Endodermal cell (in vitro differentiated cells): ENCODE measurements at regions not wholly inside any gene's neighbourhood (a gene's known extent, or its start where the extent isn't known, plus 50 kb on each side); places are given as distances from the start of the nearest gene placed in this dataset.

ENCODE experiments used
- DNase-seq: peaks from one replicate; pipeline ENCODE4 v3.0.0-alpha.2; 2017
- H3K27ac ChIP-seq: 2 replicates; pipeline ENCODE4 v1.5.1; 2013; ENCODE audit warnings: mild to moderate bottlenecking, low read depth, low read length, moderate library complexity
- H3K27me3 ChIP-seq: 2 replicates; pipeline ENCODE4 v1.6.1; 2013; ENCODE audit warnings: mild to moderate bottlenecking, low read length, moderate library complexity; ENCODE audit not compliant: insufficient read depth, control insufficient read depth, poor library complexity, severe bottlenecking
- H3K36me3 ChIP-seq: 2 replicates; pipeline ENCODE4 v1.7.0; 2013; ENCODE audit warnings: mild to moderate bottlenecking, low read length, moderate library complexity; ENCODE audit not compliant: control insufficient read depth, insufficient read depth
- H3K4me1 ChIP-seq: one replicate; pipeline ENCODE4 v1.7.0; 2013; ENCODE audit warnings: low read length; ENCODE audit not compliant: control insufficient read depth, insufficient read depth
- H3K4me3 ChIP-seq: 2 replicates; pipeline ENCODE4 v1.5.1; 2013; ENCODE audit warnings: mild to moderate bottlenecking, low read length, moderate library complexity
- H3K9ac ChIP-seq: 2 replicates; pipeline ENCODE4 v1.6.1; 2013; ENCODE audit warnings: mild to moderate bottlenecking, low read length, moderate library complexity; ENCODE audit not compliant: poor library complexity, severe bottlenecking; ENCODE audit errors: extremely low read depth
- H3K9me3 ChIP-seq: 2 replicates; pipeline ENCODE4 v1.6.1; 2013; ENCODE audit warnings: mild to moderate bottlenecking, low read length, moderate library complexity; ENCODE audit not compliant: control insufficient read depth
- H3K27ac Mint-ChIP-seq: 2 replicates; pipeline ENCODE4 v1.8.0; 2020; ENCODE audit warnings: mixed read lengths
- H3K27me3 Mint-ChIP-seq: 2 replicates; pipeline ENCODE4 v1.8.0; 2021; ENCODE audit warnings: mild to moderate bottlenecking, mixed read lengths; ENCODE audit not compliant: insufficient read depth
- H3K36me3 Mint-ChIP-seq: 2 replicates; pipeline ENCODE4 v1.8.0; 2020; ENCODE audit warnings: low read depth, mixed read lengths
- H3K4me1 Mint-ChIP-seq: 2 replicates; pipeline ENCODE4 v1.8.0; 2020; ENCODE audit warnings: mixed read lengths
- H3K4me3 Mint-ChIP-seq: 2 replicates; pipeline ENCODE4 v1.8.0; 2020; ENCODE audit warnings: mild to moderate bottlenecking, moderate library complexity, mixed read lengths
- H3K9me3 Mint-ChIP-seq: 2 replicates; pipeline ENCODE4 v1.8.0; 2020; ENCODE audit warnings: mild to moderate bottlenecking, mixed read lengths
- CTCF ChIP-seq: fragments of 200-600 bp; sonication (generic); conservative IDR thresholded peaks from 2 replicates; pipeline ENCODE4 v1.5.0; 2021; ENCODE audit warnings: antibody characterized with exemption, mild to moderate bottlenecking
- WGBS, 2 experiments: methylation state at CpG; one replicate each; pipeline versions ENCODE4 v1.1.5 to v1.1.7; 2013; ENCODE audit warnings: missing lambda C conversion rate in 2 of 2, mixed read lengths in 1 of 2; ENCODE audit not compliant: insufficient coverage in 1 of 2, insufficient read length in 1 of 2; 5-methylcytosine and 5-hydroxymethylcytosine counted together

GRCh38 chr4:60588556-60588955, 611.6 kb upstream of the ADGRL3 start:
- no peak overlapping the region for H3K27ac Mint-ChIP-seq
- no peak for TF ChIP-seq CTCF
- no peak overlapping the region for H3K4me3 Mint-ChIP-seq
- peaks cover 18% of the 10 kb centered on the region for H3K4me1 Mint-ChIP-seq
- no peaks in the 10 kb centered on the region for H3K4me1 ChIP-seq
- DNase-seq = no peak
- H3K9me3 Mint-ChIP-seq = no peaks in the 10 kb centered on the region
- no peak overlapping the region for H3K9ac ChIP-seq
- H3K27me3 ChIP-seq = no peaks in the 10 kb centered on the region
- H3K4me3 ChIP-seq = no peak overlapping the region
- no peak overlapping the region for H3K27ac ChIP-seq
- H3K9me3 ChIP-seq = no peaks in the 10 kb centered on the region
- no peaks in the 10 kb centered on the region for H3K36me3 Mint-ChIP-seq
- 100% methylated on average over 1 of the region's 1 CpG; no CpG with 5 or more reads in 1 of the 2 experiments for WGBS, 2 experiments
- H3K36me3 ChIP-seq = no peaks in the 10 kb centered on the region
- H3K27me3 Mint-ChIP-seq = no peaks in the 10 kb centered on the region

DNA sequence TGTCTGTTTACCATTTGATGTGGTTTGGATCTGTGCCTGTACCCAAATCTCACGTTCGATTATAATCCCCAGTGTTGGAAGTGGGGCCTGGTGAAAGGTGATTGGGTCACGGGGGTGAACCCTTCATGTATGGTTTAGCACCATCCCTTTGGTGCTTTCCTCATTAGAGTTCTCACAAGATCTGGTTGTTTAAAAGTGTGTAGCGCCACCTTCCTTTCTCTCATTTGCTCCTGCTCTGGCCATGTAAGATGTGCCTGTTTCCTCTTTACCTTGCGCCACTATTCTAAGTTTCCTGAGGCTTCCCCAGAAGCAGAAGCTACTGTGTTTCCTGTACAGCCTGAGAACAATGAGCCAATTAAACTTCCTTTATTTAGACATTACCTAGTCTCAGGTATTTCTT, 610.7 kb upstream of the ADGRL3 start:
- Mint-ChIP-seq H3K9me3 (no peaks in the 10 kb centered on the region), H3K27me3 (no peaks in the 10 kb centered on the region), H3K4me3 (no peak overlapping the region), H3K4me1 (peaks cover 11% of the 10 kb centered on the region), H3K27ac (no peak overlapping the region), H3K36me3 (no peaks in the 10 kb centered on the region)
- Histone ChIP-seq H3K4me3 (no peak overlapping the region), H3K36me3 (no peaks in the 10 kb centered on the region), H3K9ac (no peak overlapping the region), H3K27me3 (no peaks in the 10 kb centered on the region), H3K9me3 (no peaks in the 10 kb centered on the region), H3K27ac (no peak overlapping the region), H3K4me1 (no peaks in the 10 kb centered on the region)
- peak; percentile 44 for TF ChIP-seq CTCF
- DNase-seq = peak; percentile 38
- WGBS, 2 experiments = 90 to 100% methylated on average over 2 to 5 of the region's 5 CpGs

DNA sequence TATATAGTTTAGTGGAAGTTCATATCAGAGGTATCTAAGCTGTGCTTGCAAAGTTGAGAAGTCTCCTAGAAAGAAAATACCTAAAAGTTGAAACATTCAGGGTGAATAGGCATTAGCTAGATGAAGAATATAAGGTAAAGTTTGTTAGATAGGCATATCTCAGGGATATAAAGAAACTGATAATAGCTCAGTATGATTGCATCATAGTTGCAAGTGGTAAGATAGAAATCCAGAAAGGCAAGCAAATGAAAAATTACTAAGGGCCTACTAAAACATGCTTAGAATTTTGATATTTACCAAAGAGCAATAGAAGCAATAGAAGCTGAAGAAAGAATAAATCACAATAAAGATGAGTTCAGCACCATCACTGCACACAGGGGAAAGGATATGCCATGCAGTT, 610.0 kb upstream of the ADGRL3 start:
- no peaks in the 10 kb centered on the region for H3K9me3 ChIP-seq
- H3K4me3 ChIP-seq = no peak overlapping the region
- Mint-ChIP-seq H3K27me3 (no peaks in the 10 kb centered on the region), H3K9me3 (no peaks in the 10 kb centered on the region), H3K4me3 (no peak overlapping the region), H3K4me1 (peaks cover 9% of the 10 kb centered on the region), H3K27ac (no peak overlapping the region), H3K36me3 (no peaks in the 10 kb centered on the region)
- H3K36me3 ChIP-seq = no peaks in the 10 kb centered on the region
- H3K9ac ChIP-seq = no peak overlapping the region
- H3K27me3 ChIP-seq = no peaks in the 10 kb centered on the region
- DNase-seq = no peak
- no peak for TF ChIP-seq CTCF
- no peak overlapping the region for H3K27ac ChIP-seq
- H3K4me1 ChIP-seq = no peaks in the 10 kb centered on the region
